Thoracic aorta (tissue), 2 donors: ENCODE measurements at regions not wholly inside any gene's neighbourhood (a gene's known extent, or its start where the extent isn't known, plus 50 kb on each side); places are given as distances from the start of the nearest gene placed in this dataset.

Source experiments
- ATAC-seq: fragments of 150-250 bp; one replicate; pipeline ENCODE4 v1.8.0; 2017; ENCODE audit warnings: low read depth; ENCODE audit not compliant: insufficient number of reproducible peaks, low FRiP score
- DNase-seq: peaks from one replicate; pipeline ENCODE4 v3.0.0-alpha.2; 2020; ENCODE audit warnings: low spot score
- H3K27ac ChIP-seq, 2 donors: fragments of 200-600 bp; sonication (generic); 1 replicate in 1 of 2; 2 replicates in 1 of 2; pipeline ENCODE4 v1.5.1; 2016; ENCODE audit warnings: mild to moderate bottlenecking in 2 of 2, moderate library complexity in 2 of 2
- H3K27me3 ChIP-seq: fragments of 200-600 bp; sonication (generic); replicated peaks from 2 replicates; pipeline ENCODE4 v1.6.0; 2016; ENCODE audit warnings: mild to moderate bottlenecking; ENCODE audit not compliant: insufficient read depth
- H3K36me3 ChIP-seq: fragments of 200-600 bp; sonication (generic); one replicate; pipeline ENCODE4 v1.5.1; 2016
- H3K4me1 ChIP-seq, 2 donors: fragments of 200-600 bp; sonication (generic); 1 replicate in 1 of 2; 2 replicates in 1 of 2; pipeline versions ENCODE4 v1.5.1 to v1.6.0; 2016; ENCODE audit warnings: low read depth in 2 of 2, mild to moderate bottlenecking in 1 of 2; ENCODE audit not compliant: control insufficient read depth in 1 of 2
- H3K4me3 ChIP-seq: fragments of 200-600 bp; sonication (generic); 2 replicates; pipeline ENCODE4 v1.5.1; 2016; ENCODE audit warnings: mild to moderate bottlenecking
- H3K9me3 ChIP-seq: fragments of 200-600 bp; sonication (generic); 2 replicates; pipeline ENCODE4 v1.5.1; 2016
- TF ChIP-seq, protein P1 (sequence below): fragments of 200-600 bp; sonication (generic); IDR thresholded peaks from one replicate; pipeline ENCODE4 v1.5.1; 2019; ENCODE audit warnings: antibody characterized with exemption

DNA sequence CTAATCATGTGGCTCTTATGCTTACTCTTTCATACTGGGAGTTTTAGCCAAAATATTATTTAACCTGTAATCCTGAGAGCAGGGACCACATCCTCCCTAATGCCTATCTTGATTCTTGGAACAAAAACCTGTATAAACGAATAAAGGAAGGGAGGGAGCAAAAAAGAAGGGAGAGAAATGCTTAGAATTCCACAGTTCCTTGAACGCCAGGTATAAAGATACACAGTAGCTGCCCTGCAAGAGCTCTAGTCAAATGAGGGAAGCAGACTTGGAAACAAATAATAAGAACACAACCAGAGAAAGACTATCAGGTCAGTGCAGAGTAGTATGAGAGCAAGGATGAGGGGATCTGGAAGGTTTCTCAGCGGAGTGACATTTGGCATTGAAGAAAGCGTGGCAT, 116.3 kb downstream of the SLC30A10 start:
- H3K27me3 ChIP-seq = no peaks in the 10 kb centered on the region
- DNase-seq = no peak
- H3K4me3 ChIP-seq = no peak overlapping the region
- TF ChIP-seq, protein P1, sequence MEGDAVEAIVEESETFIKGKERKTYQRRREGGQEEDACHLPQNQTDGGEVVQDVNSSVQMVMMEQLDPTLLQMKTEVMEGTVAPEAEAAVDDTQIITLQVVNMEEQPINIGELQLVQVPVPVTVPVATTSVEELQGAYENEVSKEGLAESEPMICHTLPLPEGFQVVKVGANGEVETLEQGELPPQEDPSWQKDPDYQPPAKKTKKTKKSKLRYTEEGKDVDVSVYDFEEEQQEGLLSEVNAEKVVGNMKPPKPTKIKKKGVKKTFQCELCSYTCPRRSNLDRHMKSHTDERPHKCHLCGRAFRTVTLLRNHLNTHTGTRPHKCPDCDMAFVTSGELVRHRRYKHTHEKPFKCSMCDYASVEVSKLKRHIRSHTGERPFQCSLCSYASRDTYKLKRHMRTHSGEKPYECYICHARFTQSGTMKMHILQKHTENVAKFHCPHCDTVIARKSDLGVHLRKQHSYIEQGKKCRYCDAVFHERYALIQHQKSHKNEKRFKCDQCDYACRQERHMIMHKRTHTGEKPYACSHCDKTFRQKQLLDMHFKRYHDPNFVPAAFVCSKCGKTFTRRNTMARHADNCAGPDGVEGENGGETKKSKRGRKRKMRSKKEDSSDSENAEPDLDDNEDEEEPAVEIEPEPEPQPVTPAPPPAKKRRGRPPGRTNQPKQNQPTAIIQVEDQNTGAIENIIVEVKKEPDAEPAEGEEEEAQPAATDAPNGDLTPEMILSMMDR = no peak
- no peaks in the 10 kb centered on the region for H3K36me3 ChIP-seq
- no peak overlapping the region for H3K27ac ChIP-seq
- H3K9me3 ChIP-seq = no peaks in the 10 kb centered on the region
- no peaks in the 10 kb centered on the region for H3K4me1 ChIP-seq
- no peak for ATAC-seq

DNA sequence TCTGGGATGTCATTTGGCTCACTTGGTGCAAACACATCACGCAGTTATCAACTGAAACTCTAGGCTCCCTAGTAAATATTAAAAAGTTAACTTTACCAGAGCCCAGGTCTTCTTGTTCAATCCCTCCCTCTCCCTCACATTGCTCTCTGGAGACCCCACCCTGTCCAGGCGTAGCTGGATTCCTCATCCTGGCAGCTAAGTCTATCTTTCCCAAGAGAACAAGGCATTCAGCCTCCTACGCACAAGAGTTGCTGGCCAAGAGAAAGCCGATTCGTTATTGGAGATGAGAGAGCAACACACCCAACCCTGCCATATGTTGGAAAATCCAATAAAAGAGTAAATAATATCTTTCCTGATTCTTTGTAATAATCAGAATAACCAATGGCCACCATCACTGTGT, 117.9 kb downstream of the SLC30A10 start:
- H3K27ac ChIP-seq = no peak overlapping the region
- H3K27me3 ChIP-seq = no peaks in the 10 kb centered on the region
- TF ChIP-seq, protein P1 = no peak
- ATAC-seq = no peak
- no peak overlapping the region for H3K4me3 ChIP-seq
- H3K4me1 ChIP-seq = no peaks in the 10 kb centered on the region
- DNase-seq = no peak
- H3K36me3 ChIP-seq = no peaks in the 10 kb centered on the region
- no peaks in the 10 kb centered on the region for H3K9me3 ChIP-seq

DNA sequence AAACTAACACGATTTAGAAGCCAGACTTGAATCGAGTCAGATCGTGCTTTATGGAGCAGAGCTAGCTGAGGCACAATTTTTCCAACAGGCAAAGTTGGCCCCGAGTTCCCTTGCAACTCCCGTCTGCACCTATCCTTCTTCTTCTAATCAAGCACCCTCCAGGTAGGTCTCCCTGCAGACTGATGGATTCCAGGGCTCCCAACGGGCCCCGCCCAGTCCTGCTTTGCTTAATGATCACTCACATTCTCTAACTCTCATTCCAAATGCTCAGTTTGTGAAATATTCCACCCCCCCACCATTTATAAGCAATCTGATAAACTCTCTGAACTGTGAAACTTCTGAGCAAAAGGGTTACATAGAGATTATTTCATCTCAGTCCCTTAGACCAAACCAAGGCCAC, 119.6 kb downstream of the SLC30A10 start:
- no peaks in the 10 kb centered on the region for H3K27me3 ChIP-seq
- H3K4me1 ChIP-seq = no peaks in the 10 kb centered on the region
- TF ChIP-seq, protein P1 = no peak
- ATAC-seq (no peak), DNase-seq (no peak)
- H3K36me3 ChIP-seq = no peaks in the 10 kb centered on the region
- H3K9me3 ChIP-seq = no peaks in the 10 kb centered on the region
- no peak overlapping the region for H3K4me3 ChIP-seq
- no peak overlapping the region for H3K27ac ChIP-seq

DNA sequence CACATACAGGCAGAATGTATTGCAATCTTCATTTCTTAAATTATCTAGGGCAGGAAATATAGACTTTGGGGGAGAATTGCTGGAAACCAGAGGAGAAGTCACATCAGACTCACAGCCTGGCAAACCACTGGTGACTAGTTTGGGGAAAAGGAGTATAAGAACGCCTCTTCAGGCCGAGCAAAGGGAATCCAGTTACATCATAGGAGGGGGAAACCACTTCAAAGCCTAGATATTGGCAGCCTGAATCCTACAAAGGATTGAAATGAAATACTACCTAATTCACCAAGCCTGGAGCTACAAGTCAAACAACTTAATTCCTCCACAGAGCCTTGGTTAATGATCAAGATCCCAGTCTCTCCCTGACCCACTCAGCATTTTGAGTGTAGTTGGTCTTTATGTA, 121.7 kb downstream of the SLC30A10 start:
- Histone ChIP-seq H3K4me3 (no peak overlapping the region), H3K27me3 (no peaks in the 10 kb centered on the region), H3K27ac (no peak overlapping the region), H3K9me3 (no peaks in the 10 kb centered on the region), H3K36me3 (no peaks in the 10 kb centered on the region), H3K4me1 (no peaks in the 10 kb centered on the region)
- TF ChIP-seq, protein P1 = no peak
- no peak for DNase-seq
- ATAC-seq = no peak

DNA sequence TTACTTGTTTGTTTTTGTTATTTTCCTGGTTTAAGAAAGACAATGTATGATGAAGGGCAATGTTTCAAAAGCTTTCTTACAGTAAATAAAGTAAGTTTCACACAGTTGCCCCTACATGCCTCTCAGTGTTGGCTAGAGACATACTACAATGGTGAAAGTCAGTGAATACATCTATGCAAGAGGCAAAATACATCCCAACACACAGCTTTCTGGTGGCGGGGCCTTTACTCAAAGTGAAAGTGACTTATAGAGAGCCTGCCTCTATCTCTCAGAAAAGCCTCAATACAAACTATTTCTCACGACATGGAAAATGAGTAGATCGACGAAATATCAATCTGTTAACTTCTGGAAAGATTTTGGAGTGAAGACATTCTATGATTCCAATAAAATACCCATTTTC, 122.3 kb downstream of the SLC30A10 start:
- Histone ChIP-seq H3K36me3 (no peaks in the 10 kb centered on the region), H3K4me3 (no peak overlapping the region), H3K9me3 (no peaks in the 10 kb centered on the region), H3K4me1 (no peaks in the 10 kb centered on the region), H3K27me3 (no peaks in the 10 kb centered on the region), H3K27ac (no peak overlapping the region)
- ATAC-seq (no peak), DNase-seq (no peak)
- TF ChIP-seq, protein P1 = no peak
